IMR-90 (cell line): ENCODE measurements at regions not wholly inside any gene's neighbourhood (a gene's known extent, or its start where the extent isn't known, plus 50 kb on each side); places are given as distances from the start of the nearest gene placed in this dataset.

ENCODE experiments used
- ATAC-seq: fragments of 200-7000 bp; cut with Tn5 transposase; 2 replicates; pipeline ENCODE4 v1.9.1; 2020; ENCODE audit warnings: low read depth, mild to moderate bottlenecking, moderate library complexity
- BruUV-seq: library from RNA; stranded (reverse); fragments of 400-500 nt; replicated peaks from 2 replicates; lab custom pipeline; 2021; lab: Mats Ljungman, UMichigan
- CTCF ChIA-PET: fragments of 300-600 bp; formaldehyde crosslinking; extraction: SDS; loops from one replicate; lab custom pipeline; 2021; ENCODE audit warnings: antibody characterized with exemption; lab: Yijun Ruan, JAX
- POLR2A ChIA-PET: fragments of 300-600 bp; sonication (Branson Sonifier 250); formaldehyde crosslinking; loops from one replicate; lab custom pipeline; 2022; ENCODE audit warnings: antibody characterized with exemption; ENCODE audit not compliant: unreplicated experiment; lab: Charles Lee
- DNase-seq: peaks from one replicate; pipeline ENCODE4 v3.0.0; 2013
- H2AFZ ChIP-seq: replicated peaks from 2 replicates; pipeline ENCODE3; 2013; ENCODE audit warnings: low read length, mild to moderate bottlenecking; ENCODE audit not compliant: poor library complexity
- H2AK5ac ChIP-seq: 2 replicates; pipeline ENCODE4 v1.6.1; 2013; ENCODE audit warnings: low read depth, low read length, inconsistent platforms
- H2AK9ac ChIP-seq: replicated peaks from 2 replicates; pipeline ENCODE3; 2013; ENCODE audit warnings: mild to moderate bottlenecking, low read depth, low read length, moderate library complexity; ENCODE audit not compliant: poor library complexity
- H2BK120ac ChIP-seq: 2 replicates; pipeline ENCODE4 v1.6.1; 2013; ENCODE audit warnings: low read depth, low read length, inconsistent platforms
- H2BK15ac ChIP-seq: 3 replicates; pipeline ENCODE4 v1.6.1; 2013; ENCODE audit warnings: low read depth, low read length, inconsistent platforms
- H2BK20ac ChIP-seq: 2 replicates; pipeline ENCODE4 v1.6.1; 2013; ENCODE audit warnings: low read depth, mild to moderate bottlenecking, inconsistent platforms, low read length, moderate library complexity
- H2BK5ac ChIP-seq: 2 replicates; pipeline ENCODE4 v1.6.1; 2013; ENCODE audit warnings: mild to moderate bottlenecking, low read depth, low read length, inconsistent platforms; ENCODE audit not compliant: poor library complexity, severe bottlenecking
- H3K14ac ChIP-seq: replicated peaks from 2 replicates; pipeline ENCODE4 v1.6.1; 2013; ENCODE audit warnings: low read depth, low read length, inconsistent platforms
- H3K18ac ChIP-seq: 2 replicates; pipeline ENCODE4 v1.6.1; 2013; ENCODE audit warnings: low read depth, low read length, control low read depth
- H3K23ac ChIP-seq: 2 replicates; pipeline ENCODE4 v1.6.1; 2013; ENCODE audit warnings: low read depth, low read length, inconsistent platforms
- H3K27ac ChIP-seq: 2 replicates; pipeline ENCODE4 v1.5.1; 2013; ENCODE audit warnings: mild to moderate bottlenecking, control low read depth, low read length; ENCODE audit not compliant: insufficient read depth
- H3K27me3 ChIP-seq: 2 replicates; pipeline ENCODE4 v1.6.1; 2013; ENCODE audit warnings: low read length; ENCODE audit not compliant: control insufficient read depth, insufficient read depth
- H3K36me3 ChIP-seq: 2 replicates; pipeline ENCODE4 v1.6.1; 2013; ENCODE audit warnings: low read length, mixed read lengths; ENCODE audit not compliant: control insufficient read depth, insufficient read depth
- H3K4ac ChIP-seq: 2 replicates; pipeline ENCODE4 v1.6.1; 2013; ENCODE audit warnings: low read depth, low read length, inconsistent platforms
- H3K4me1 ChIP-seq: 2 replicates; pipeline ENCODE4 v1.6.1; 2013; ENCODE audit warnings: low read length, mixed read lengths; ENCODE audit not compliant: control insufficient read depth, insufficient read depth
- H3K4me2 ChIP-seq: 2 replicates; pipeline ENCODE4 v1.6.1; 2013; ENCODE audit warnings: low read depth, mild to moderate bottlenecking, control low read depth, low read length, moderate library complexity
- H3K4me3 ChIP-seq: 2 replicates; pipeline ENCODE4 v1.5.1; 2013; ENCODE audit warnings: low read depth, mild to moderate bottlenecking, control low read depth, low read length, moderate library complexity; ENCODE audit not compliant: insufficient read depth
- H3K56ac ChIP-seq: 2 replicates; pipeline ENCODE4 v1.6.1; 2013; ENCODE audit warnings: low read length, inconsistent platforms; ENCODE audit not compliant: insufficient read depth; ENCODE audit errors: extremely low read depth
- H3K79me1 ChIP-seq, 2 experiments: 2 replicates each; pipeline ENCODE4 v1.6.1; 2013; ENCODE audit warnings: low read length in 2 of 2, inconsistent platforms in 1 of 2, low read depth in 1 of 2
- H3K9ac ChIP-seq: 2 replicates; pipeline ENCODE4 v1.6.1; 2013; ENCODE audit warnings: low read depth, low read length, control low read depth
- H3K9me1 ChIP-seq: 2 replicates; pipeline ENCODE4 v1.6.1; 2013; ENCODE audit warnings: low read length, inconsistent platforms; ENCODE audit not compliant: insufficient read depth
- H3K9me3 ChIP-seq: 2 replicates; pipeline ENCODE4 v1.6.1; 2013; ENCODE audit warnings: low read length; ENCODE audit not compliant: control insufficient read depth, insufficient read depth
- H4K20me1 ChIP-seq: 2 replicates; pipeline ENCODE4 v1.6.1; 2013; ENCODE audit warnings: low read length, inconsistent platforms; ENCODE audit not compliant: insufficient read depth
- H4K5ac ChIP-seq: 2 replicates; pipeline ENCODE4 v1.6.1; 2013; ENCODE audit warnings: mild to moderate bottlenecking, low read depth, low read length, control low read depth
- H4K8ac ChIP-seq, 2 experiments: 2 replicates each; pipeline ENCODE4 v1.6.1; 2013; ENCODE audit warnings: low read depth in 2 of 2, low read length in 2 of 2, control low read depth in 1 of 2, inconsistent platforms in 1 of 2
- H4K91ac ChIP-seq: 2 replicates; pipeline ENCODE4 v1.6.1; 2013; ENCODE audit warnings: low read depth, low read length, inconsistent platforms; ENCODE audit not compliant: insufficient read depth
- RAD21 ChIP-seq: IDR thresholded peaks from 2 replicates; pipeline ENCODE4 v1.6.1; 2012; ENCODE audit warnings: low read length, improper control_type of control experiment
- WGBS, 2 experiments: methylation state at CpG; one replicate each; pipeline versions ENCODE4 v1.1.5 to v1.1.7; 2013; ENCODE audit warnings: missing lambda C conversion rate in 2 of 2; ENCODE audit not compliant: insufficient read length in 1 of 2; ENCODE audit errors: extremely low coverage in 2 of 2; 5-methylcytosine and 5-hydroxymethylcytosine counted together
- dilution Hi-C: fragments of 300-500 bp; cut with HindIII; formaldehyde crosslinking; loops from one replicate; pipeline ENCODE4 v1.14.3; 2018; ENCODE audit warnings: low sequenced_read_pairs; ENCODE audit not compliant: unreplicated experiment
- in situ Hi-C: fragments of 300-500 bp; cut with MboI; formaldehyde crosslinking; loops from 3 replicates; pipeline ENCODE4 v1.14.3; 2019; ENCODE audit warnings: low sequenced_read_pairs, inconsistent platforms, mixed read lengths
- intact Hi-C: fragments of 100-400 bp; cut with micrococcal nuclease; formaldehyde crosslinking; loops from 2 replicates; pipeline ENCODE4 v1.10.0; 2022

- no peak overlapping the region for H2AFZ ChIP-seq
- no peak overlapping the region for H3K27ac ChIP-seq
- no peaks in the 10 kb centered on the region for H3K9me3 ChIP-seq
- no peak overlapping the region for H3K23ac ChIP-seq
- dilution Hi-C loops: no loop called here
- H2BK20ac ChIP-seq: no peak overlapping the region
- no peak overlapping the region for H4K8ac ChIP-seq
- H2AK9ac ChIP-seq: no peak overlapping the region
- no peak overlapping the region for H3K14ac ChIP-seq
- in situ Hi-C loops: no loop called here
- TF ChIP-seq RAD21: no peak
- no peak overlapping the region for H2BK120ac ChIP-seq
- no peaks in the 10 kb centered on the region for H3K79me1 ChIP-seq
- no peak overlapping the region for H3K9ac ChIP-seq
- H3K9me1 ChIP-seq: no peaks in the 10 kb centered on the region
- H3K4me3 ChIP-seq: no peak overlapping the region
- H3K18ac ChIP-seq: no peak overlapping the region
- no peak for ATAC-seq
- POLR2A ChIA-PET: no interaction called here
- H4K20me1 ChIP-seq: no peaks in the 10 kb centered on the region
- DNase-seq: no peak
- no peak overlapping the region for H4K91ac ChIP-seq
- no peak overlapping the region for H3K4me2 ChIP-seq
- no peaks in the 10 kb centered on the region for H3K36me3 ChIP-seq
- no peak overlapping the region for H3K4ac ChIP-seq
- no peak overlapping the region for H4K5ac ChIP-seq
- CTCF ChIA-PET: no interaction called here
- H3K56ac ChIP-seq: no peak overlapping the region
- no TSS peak for BruUV-seq
- no peak overlapping the region for H2AK5ac ChIP-seq
- peaks cover 4% of the 10 kb centered on the region for H3K27me3 ChIP-seq
- H3K4me1 ChIP-seq: no peaks in the 10 kb centered on the region
- no CpG with 5 or more reads among the region's 1 CpG for WGBS, 2 experiments
- H2BK15ac ChIP-seq: no peak overlapping the region
- intact Hi-C loops: no loop called here
- H2BK5ac ChIP-seq: no peak overlapping the region
Measured at GRCh38 chr3:124497487-124497886, 232.8 kb upstream of the UMPS start.
